ENCODE measurements at regions not wholly inside any gene's neighbourhood (a gene's known extent, or its start where the extent isn't known, plus 50 kb on each side); places are given as distances from the start of the nearest gene placed in this dataset.
"Not testable (repeated sequence)": the region's sequence is repeated elsewhere in the genome, so short reads cannot be mapped to it uniquely, and the experiment has no call there.

- TF ChIP-seq CTCF (conservative IDR thresholded peaks at IDR 0.05; ENCODE audit: low read depth, low read length); EZH2 (IDR thresholded peaks at IDR 0.05; ENCODE audit: borderline replicate concordance, low read depth, low read length, poor library complexity, severe bottlenecking): not testable (repeated sequence)
Measured at GRCh38 chr7:73937650-73938049, 76.7 kb downstream of the TMEM270 start.

Measured in A673 (cell line).